SK-N-SH (cell line): ENCODE measurements at regions not wholly inside any gene's neighbourhood (a gene's known extent, or its start where the extent isn't known, plus 50 kb on each side); places are given as distances from the start of the nearest gene placed in this dataset.

Experiments
- CTCF ChIA-PET: fragments of 300-600, 350-600 bp; formaldehyde crosslinking; extraction: SDS; loops from one replicate; lab custom pipeline; 2021; lab: Yijun Ruan, JAX
- POLR2A ChIA-PET: fragments of 350-600 bp; sonication (Branson Sonifier 250); formaldehyde crosslinking; extraction: SDS; loops from one replicate; lab custom pipeline; 2020; ENCODE audit warnings: antibody characterized with exemption, inconsistent platforms; lab: Yijun Ruan, JAX
- DNase-seq: peaks from one replicate; pipeline ENCODE4 v3.0.0; 2012
- H2AFZ ChIP-seq: fragments of 200-600 bp; sonication (generic); 2 replicates; pipeline ENCODE4 v1.8.1; 2016; ENCODE audit warnings: antibody characterized with exemption, mild to moderate bottlenecking, low read depth
- H3F3A ChIP-seq: fragments of 200-600 bp; sonication (generic); replicated peaks from 2 replicates; pipeline ENCODE3; 2016; ENCODE audit warnings: antibody characterized with exemption, mild to moderate bottlenecking; ENCODE audit not compliant: insufficient read depth
- H3K27ac ChIP-seq, 2 experiments: fragments of 200-500 bp in 1 of 2; fragments of 200-600 bp in 1 of 2; sonication (Bioruptor generic) in 1 of 2; sonication (generic), shearing (Covaris generic) in 1 of 2; 2 replicates each; pipeline versions ENCODE4 v1.5.1 to v1.6.1; 2014 to 2016; ENCODE audit warnings: low read depth in 2 of 2, inconsistent platforms in 1 of 2, low read length in 1 of 2, mild to moderate bottlenecking in 1 of 2, mixed read lengths in 1 of 2
- H3K27me3 ChIP-seq: fragments of 200-600 bp; sonication (generic), shearing (Covaris generic); 2 replicates; pipeline ENCODE4 v1.6.1; 2016; ENCODE audit warnings: mixed run types; ENCODE audit not compliant: insufficient read depth
- H3K36me3 ChIP-seq, 2 experiments: fragments of 200-500 bp in 1 of 2; fragments of 200-600 bp in 1 of 2; sonication (Bioruptor generic) in 1 of 2; sonication (generic) in 1 of 2; replicated peaks in 1 of 2; 2 replicates each; pipeline versions ENCODE3 to v1.5.1; 2014 to 2016; ENCODE audit warnings: low read length in 1 of 2, mild to moderate bottlenecking in 1 of 2; ENCODE audit not compliant: insufficient read depth in 2 of 2, control insufficient read depth in 1 of 2
- H3K4me1 ChIP-seq, 2 experiments: fragments of 200-500 bp in 1 of 2; fragments of 200-600 bp in 1 of 2; sonication (Bioruptor generic) in 1 of 2; sonication (generic), shearing (Covaris generic) in 1 of 2; 2 replicates each; pipeline versions ENCODE4 v1.5.1 to v1.6.1; 2014 to 2016; ENCODE audit warnings: low read depth in 1 of 2, low read length in 1 of 2, mixed run types in 1 of 2; ENCODE audit not compliant: insufficient read depth in 2 of 2, control insufficient read depth in 1 of 2
- H3K4me2 ChIP-seq: fragments of 200-600 bp; sonication (generic), shearing (Covaris generic); 2 replicates; pipeline ENCODE4 v1.6.1; 2017; ENCODE audit warnings: mixed run types
- H3K4me3 ChIP-seq, 2 experiments: fragments of 200-500 bp in 1 of 2; fragments of 200-600 bp in 1 of 2; sonication (Bioruptor generic) in 1 of 2; sonication (generic), shearing (Covaris generic) in 1 of 2; 2 replicates each; pipeline versions ENCODE4 v1.5.1 to v1.8.1; 2014 to 2016; ENCODE audit warnings: low read depth in 2 of 2, inconsistent platforms in 1 of 2, low read length in 1 of 2, mild to moderate bottlenecking in 1 of 2, mixed read lengths in 1 of 2, moderate library complexity in 1 of 2
- H3K79me2 ChIP-seq: fragments of 200-600 bp; sonication (generic); 2 replicates; pipeline ENCODE4 v1.8.1; 2017; ENCODE audit warnings: mild to moderate bottlenecking; ENCODE audit not compliant: insufficient read depth
- H3K9ac ChIP-seq: fragments of 200-600 bp; sonication (generic); 2 replicates; pipeline ENCODE4 v1.6.1; 2017; ENCODE audit warnings: mixed run types
- H3K9me2 ChIP-seq: fragments of 200-600 bp; sonication (generic); 2 replicates; pipeline ENCODE4 v1.6.1; 2017; ENCODE audit warnings: mixed run types
- H3K9me3 ChIP-seq: fragments of 200-600 bp; sonication (generic); 2 replicates; pipeline ENCODE4 v1.6.1; 2017; ENCODE audit warnings: mixed run types, mild to moderate bottlenecking, moderate library complexity
- H4K20me1 ChIP-seq: fragments of 200-600 bp; sonication (generic); 2 replicates; pipeline ENCODE4 v1.6.1; 2017; ENCODE audit warnings: mild to moderate bottlenecking, mixed run types; ENCODE audit not compliant: insufficient read depth
- CTCF ChIP-seq: fragments of 200-600 bp; sonication (generic); IDR thresholded peaks from 2 replicates; pipeline ENCODE4 v1.6.1; 2017; ENCODE audit warnings: antibody characterized with exemption, mild to moderate bottlenecking, moderate library complexity
- FOSL2 ChIP-seq: IDR thresholded peaks from 2 replicates; pipeline ENCODE4 v1.4.0; 2012; ENCODE audit warnings: low read depth, mild to moderate bottlenecking, moderate library complexity, borderline replicate concordance
- FOXJ3 ChIP-seq: sonication (generic); formaldehyde crosslinking; IDR thresholded peaks from 2 replicates; pipeline ENCODE4 v1.5.1; 2020; ENCODE audit warnings: mild to moderate bottlenecking, missing genetic modification reagents
- FOXM1 ChIP-seq: IDR thresholded peaks from 2 replicates; pipeline ENCODE4 v1.4.0; 2012; ENCODE audit warnings: low read depth, mild to moderate bottlenecking
- IRF3 ChIP-seq: fragments of 150-350 bp; IDR thresholded peaks from 2 replicates; pipeline ENCODE4 v1.6.1; 2016; ENCODE audit warnings: mild to moderate bottlenecking, low read depth, low read length
- JUND ChIP-seq: IDR thresholded peaks from 2 replicates; pipeline ENCODE4 v1.4.0; 2012
- MEF2A ChIP-seq: IDR thresholded peaks from 2 replicates; pipeline ENCODE4 v1.4.0; 2012; ENCODE audit warnings: low read depth, borderline replicate concordance
- PBX3 ChIP-seq: IDR thresholded peaks from 2 replicates; pipeline ENCODE4; 2012
- RFX5 ChIP-seq: IDR thresholded peaks from 2 replicates; pipeline ENCODE4 v1.6.1; 2012; ENCODE audit warnings: mild to moderate bottlenecking, improper control_type of control experiment, low read length
- SIN3A ChIP-seq: IDR thresholded peaks from 2 replicates; pipeline ENCODE4 v1.6.1; 2012; ENCODE audit warnings: low read depth, mild to moderate bottlenecking, low read length, moderate library complexity, borderline replicate concordance
- SMC3 ChIP-seq: IDR thresholded peaks from 2 replicates; pipeline ENCODE4 v1.6.1; 2012; ENCODE audit warnings: low read depth, low read length, improper control_type of control experiment
- TAF1 ChIP-seq: IDR thresholded peaks from 2 replicates; pipeline ENCODE4 v1.6.1; 2012; ENCODE audit warnings: low read depth, mild to moderate bottlenecking, low read length, moderate library complexity, borderline replicate concordance
- USF2 ChIP-seq: fragments of 150-350 bp; IDR thresholded peaks from 2 replicates; pipeline ENCODE4 v1.6.1; 2017; ENCODE audit warnings: antibody characterized with exemption, low read length, low read depth, borderline replicate concordance
- TF ChIP-seq, protein P1 (sequence below): IDR thresholded peaks from 2 replicates; pipeline ENCODE4 v1.6.1; 2012; ENCODE audit warnings: mild to moderate bottlenecking, low read depth, low read length, moderate library complexity
- TF ChIP-seq, protein P2 (sequence below): IDR thresholded peaks from 2 replicates; pipeline ENCODE4 v1.4.0; 2012; ENCODE audit warnings: low read depth, borderline replicate concordance

DNA sequence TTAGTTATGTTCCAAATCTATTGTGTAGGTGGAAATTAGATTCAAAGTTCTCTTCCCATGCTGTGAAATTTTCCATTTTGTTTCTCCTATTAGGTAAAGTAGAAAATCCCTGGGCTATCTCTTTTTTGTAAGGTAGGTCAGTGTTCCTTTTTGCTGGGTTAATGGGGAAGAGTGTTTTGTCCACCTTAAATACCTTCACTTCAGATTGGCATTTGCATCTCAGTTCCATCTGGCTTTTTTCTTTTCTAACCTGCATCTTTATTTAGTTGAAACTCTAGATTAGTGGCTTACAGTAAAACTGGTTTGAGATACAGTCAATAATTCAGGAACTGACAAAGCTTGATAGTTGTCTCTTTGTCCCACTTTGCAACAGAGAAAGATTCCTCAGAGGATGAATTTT lies 1115.8 kb downstream of the PDHA2 start:
- no peak for DNase-seq
- no peaks in the 10 kb centered on the region for H3K27me3 ChIP-seq
- TF ChIP-seq FOSL2 (no peak), JUND (no peak), MEF2A (no peak), PBX3 (no peak), SMC3 (no peak), IRF3 (no peak), USF2 (no peak), RFX5 (no peak), FOXJ3 (CRISPR knock-in tag) (no peak), TAF1 (no peak), FOXM1 (no peak), CTCF (no peak), SIN3A (no peak)
- TF ChIP-seq, protein P1, sequence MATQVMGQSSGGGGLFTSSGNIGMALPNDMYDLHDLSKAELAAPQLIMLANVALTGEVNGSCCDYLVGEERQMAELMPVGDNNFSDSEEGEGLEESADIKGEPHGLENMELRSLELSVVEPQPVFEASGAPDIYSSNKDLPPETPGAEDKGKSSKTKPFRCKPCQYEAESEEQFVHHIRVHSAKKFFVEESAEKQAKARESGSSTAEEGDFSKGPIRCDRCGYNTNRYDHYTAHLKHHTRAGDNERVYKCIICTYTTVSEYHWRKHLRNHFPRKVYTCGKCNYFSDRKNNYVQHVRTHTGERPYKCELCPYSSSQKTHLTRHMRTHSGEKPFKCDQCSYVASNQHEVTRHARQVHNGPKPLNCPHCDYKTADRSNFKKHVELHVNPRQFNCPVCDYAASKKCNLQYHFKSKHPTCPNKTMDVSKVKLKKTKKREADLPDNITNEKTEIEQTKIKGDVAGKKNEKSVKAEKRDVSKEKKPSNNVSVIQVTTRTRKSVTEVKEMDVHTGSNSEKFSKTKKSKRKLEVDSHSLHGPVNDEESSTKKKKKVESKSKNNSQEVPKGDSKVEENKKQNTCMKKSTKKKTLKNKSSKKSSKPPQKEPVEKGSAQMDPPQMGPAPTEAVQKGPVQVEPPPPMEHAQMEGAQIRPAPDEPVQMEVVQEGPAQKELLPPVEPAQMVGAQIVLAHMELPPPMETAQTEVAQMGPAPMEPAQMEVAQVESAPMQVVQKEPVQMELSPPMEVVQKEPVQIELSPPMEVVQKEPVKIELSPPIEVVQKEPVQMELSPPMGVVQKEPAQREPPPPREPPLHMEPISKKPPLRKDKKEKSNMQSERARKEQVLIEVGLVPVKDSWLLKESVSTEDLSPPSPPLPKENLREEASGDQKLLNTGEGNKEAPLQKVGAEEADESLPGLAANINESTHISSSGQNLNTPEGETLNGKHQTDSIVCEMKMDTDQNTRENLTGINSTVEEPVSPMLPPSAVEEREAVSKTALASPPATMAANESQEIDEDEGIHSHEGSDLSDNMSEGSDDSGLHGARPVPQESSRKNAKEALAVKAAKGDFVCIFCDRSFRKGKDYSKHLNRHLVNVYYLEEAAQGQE: no peak
- TF ChIP-seq, protein P2, sequence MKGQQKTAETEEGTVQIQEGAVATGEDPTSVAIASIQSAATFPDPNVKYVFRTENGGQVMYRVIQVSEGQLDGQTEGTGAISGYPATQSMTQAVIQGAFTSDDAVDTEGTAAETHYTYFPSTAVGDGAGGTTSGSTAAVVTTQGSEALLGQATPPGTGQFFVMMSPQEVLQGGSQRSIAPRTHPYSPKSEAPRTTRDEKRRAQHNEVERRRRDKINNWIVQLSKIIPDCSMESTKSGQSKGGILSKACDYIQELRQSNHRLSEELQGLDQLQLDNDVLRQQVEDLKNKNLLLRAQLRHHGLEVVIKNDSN: no peak
- CTCF ChIA-PET: no interaction called here
- H3K79me2 ChIP-seq: no peaks in the 10 kb centered on the region
- POLR2A ChIA-PET: no interaction called here
- no peaks in the 10 kb centered on the region for H3K9me3 ChIP-seq
- H3K36me3 ChIP-seq: no peaks in the 10 kb centered on the region
- H3K4me2 ChIP-seq: no peak overlapping the region
- H2AFZ ChIP-seq: no peak overlapping the region
- peaks cover 0 to 2% of the 10 kb centered on the region in 2 experiments; a peak in 1 of 4 replicates for H3K4me1 ChIP-seq
- H3K27ac ChIP-seq: no peak overlapping the region
- no peak overlapping the region for H3K9ac ChIP-seq
- no peaks in the 10 kb centered on the region for H4K20me1 ChIP-seq
- no peaks in the 10 kb centered on the region for H3F3A ChIP-seq
- no peaks in the 10 kb centered on the region for H3K9me2 ChIP-seq
- no peak overlapping the region for H3K4me3 ChIP-seq
